Immature natural killer cell (primary cell): ENCODE measurements at regions not wholly inside any gene's neighbourhood (a gene's known extent, or its start where the extent isn't known, plus 50 kb on each side); places are given as distances from the start of the nearest gene placed in this dataset.

Experiments used
- DNase-seq, 3 donors: peaks; one replicate each; pipeline ENCODE4 v3.0.0; 2022; ENCODE audit warnings: mixed read lengths in 1 of 3
- H3K27ac Mint-ChIP-seq, 6 donors: one replicate each; pipeline ENCODE4 v1.8.0; 2020; ENCODE audit warnings: mixed read lengths in 6 of 6, mild to moderate bottlenecking in 5 of 6, inconsistent platforms in 4 of 6, moderate library complexity in 3 of 6
- H3K27me3 Mint-ChIP-seq, 3 donors: one replicate each; pipeline ENCODE4 v1.8.0; 2020 to 2021; ENCODE audit warnings: low read depth in 3 of 3, mild to moderate bottlenecking in 3 of 3, mixed read lengths in 3 of 3, moderate library complexity in 3 of 3, inconsistent platforms in 1 of 3
- H3K36me3 Mint-ChIP-seq, 3 donors: one replicate each; pipeline ENCODE4 v1.8.0; 2020; ENCODE audit warnings: mixed read lengths in 3 of 3, inconsistent platforms in 2 of 3, mild to moderate bottlenecking in 2 of 3
- H3K4me1 Mint-ChIP-seq, 2 donors: one replicate each; pipeline ENCODE4 v1.8.0; 2020; ENCODE audit warnings: inconsistent platforms in 2 of 2, mild to moderate bottlenecking in 2 of 2, mixed read lengths in 2 of 2, moderate library complexity in 1 of 2
- H3K4me3 Mint-ChIP-seq, 5 donors: one replicate each; pipeline ENCODE4 v1.8.0; 2020; ENCODE audit warnings: mild to moderate bottlenecking in 5 of 5, mixed read lengths in 5 of 5, inconsistent platforms in 3 of 5, moderate library complexity in 3 of 5
- H3K9me3 Mint-ChIP-seq, 6 donors: one replicate each; pipeline ENCODE4 v1.8.0; 2020; ENCODE audit warnings: mild to moderate bottlenecking in 6 of 6, mixed read lengths in 6 of 6, inconsistent platforms in 4 of 6, moderate library complexity in 3 of 6

DNA sequence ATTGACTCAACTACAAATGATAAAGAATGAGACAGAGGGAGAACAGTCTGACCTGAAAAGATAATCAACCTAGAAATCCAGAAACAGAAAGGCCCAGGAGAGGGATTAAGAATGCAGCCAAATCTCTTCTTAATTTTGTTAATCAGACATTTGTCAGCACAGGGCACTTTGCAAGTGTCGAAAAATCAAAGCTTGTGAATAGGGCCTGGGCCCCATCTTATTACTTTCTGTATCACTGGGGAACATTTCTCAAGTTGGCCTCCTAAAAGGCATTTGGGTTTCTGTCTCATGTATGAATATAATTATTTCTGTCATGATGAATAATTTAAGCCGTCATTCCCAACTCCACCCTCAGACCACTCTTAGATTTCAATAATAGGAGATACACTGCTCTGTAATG is 308.4 kb upstream of the PRKCQ start:
- no peaks in the 10 kb centered on the region for H3K9me3 Mint-ChIP-seq
- no peaks in the 10 kb centered on the region for H3K36me3 Mint-ChIP-seq
- peaks cover 1 to 4% (median 2%) of the 10 kb centered on the region in 3 donors for H3K27me3 Mint-ChIP-seq
- H3K4me3 Mint-ChIP-seq: no peak overlapping the region
- peaks cover 6 to 8% of the 10 kb centered on the region in 2 donors for H3K4me1 Mint-ChIP-seq
- no peak for DNase-seq
- no peak overlapping the region for H3K27ac Mint-ChIP-seq

DNA sequence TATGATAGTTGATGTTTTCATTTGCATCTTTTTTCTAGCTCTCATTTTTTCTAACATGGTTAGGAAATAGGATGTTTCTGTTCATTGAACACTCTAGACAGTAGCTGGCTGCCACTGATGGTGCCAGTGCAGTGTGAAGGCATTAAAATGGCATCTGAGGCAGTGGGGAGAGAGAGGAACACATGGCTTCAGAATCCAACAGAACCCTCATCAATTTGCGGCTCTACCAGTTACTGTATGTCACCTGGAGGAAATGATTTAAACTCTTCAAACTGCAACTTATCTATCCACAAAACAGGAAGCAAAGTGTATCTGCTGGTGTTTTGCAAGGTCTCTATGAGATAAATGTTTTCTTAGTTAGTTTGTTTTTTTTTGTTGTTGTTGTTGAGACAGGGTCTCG is 305.2 kb upstream of the PRKCQ start:
- Mint-ChIP-seq H3K4me1 (peaks cover 6 to 8% of the 10 kb centered on the region in 2 donors), H3K27ac (no peak overlapping the region), H3K9me3 (no peaks in the 10 kb centered on the region), H3K4me3 (no peak overlapping the region), H3K36me3 (no peaks in the 10 kb centered on the region), H3K27me3 (peaks cover 0 to 2% (median 0%) of the 10 kb centered on the region in 3 donors)
- DNase-seq: no peak

DNA sequence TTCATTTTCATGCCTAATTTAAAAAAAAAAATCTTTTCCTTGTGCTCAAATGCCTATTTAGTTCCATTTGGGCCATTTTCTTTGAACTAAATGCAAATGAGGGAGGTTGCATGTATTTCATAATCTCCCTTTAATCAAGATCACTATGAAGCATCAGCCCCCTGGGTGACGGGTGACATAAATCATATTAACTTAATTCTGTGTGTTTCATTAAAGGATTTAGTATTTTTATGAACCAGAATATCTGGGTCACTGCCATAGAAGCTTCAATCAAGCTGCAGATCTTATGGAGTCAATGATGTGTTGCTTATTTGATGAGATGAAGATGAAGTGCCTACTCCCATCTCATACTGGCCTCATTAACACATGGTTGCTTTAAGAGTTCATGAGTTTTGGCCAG is 301.9 kb upstream of the PRKCQ start:
- Mint-ChIP-seq H3K9me3 (no peaks in the 10 kb centered on the region), H3K36me3 (no peaks in the 10 kb centered on the region), H3K27me3 (peaks cover 0 to 10% (median 0%) of the 10 kb centered on the region in 3 donors), H3K4me3 (no peak overlapping the region), H3K4me1 (peaks cover 6 to 8% of the 10 kb centered on the region in 2 donors), H3K27ac (no peak overlapping the region)
- no peak for DNase-seq

DNA sequence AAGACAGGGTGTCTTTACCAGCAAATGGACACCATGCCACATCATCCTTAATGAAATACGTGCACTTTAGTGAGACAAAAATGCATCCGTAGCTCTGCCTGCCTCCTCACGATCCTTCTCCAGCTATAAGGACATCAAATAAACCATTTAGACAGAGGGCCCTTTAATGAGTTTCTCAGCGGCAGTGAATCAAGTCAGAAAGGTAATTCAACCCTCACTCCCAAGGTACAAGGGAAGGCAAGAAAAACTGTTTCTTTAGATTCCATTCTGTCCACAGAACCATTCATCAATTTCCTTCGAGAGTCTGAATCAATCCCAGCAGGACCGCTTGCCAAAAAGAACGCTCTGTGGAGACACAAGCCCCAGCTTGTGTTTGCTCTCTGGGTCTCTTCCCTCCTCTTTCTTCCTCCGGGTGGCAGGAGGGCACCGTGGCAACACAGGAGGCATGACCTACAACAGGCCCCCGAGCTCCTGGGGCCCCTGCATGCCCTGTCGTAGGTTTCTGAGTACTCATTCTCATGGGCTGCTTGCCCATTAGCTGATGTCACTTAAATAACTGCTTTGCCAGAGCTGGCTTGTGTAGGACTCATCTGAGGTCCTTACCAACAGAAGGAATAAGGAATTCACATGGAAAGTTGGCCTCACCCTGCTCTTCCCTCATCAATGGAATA is 297.8 kb upstream of the PRKCQ start:
- Mint-ChIP-seq H3K36me3 (no peaks in the 10 kb centered on the region), H3K27ac (no peak overlapping the region), H3K4me3 (no peak overlapping the region), H3K9me3 (no peaks in the 10 kb centered on the region), H3K27me3 (peaks cover 0 to 13% (median 0%) of the 10 kb centered on the region in 3 donors), H3K4me1 (no peaks in the 10 kb centered on the region)
- no peak for DNase-seq

DNA sequence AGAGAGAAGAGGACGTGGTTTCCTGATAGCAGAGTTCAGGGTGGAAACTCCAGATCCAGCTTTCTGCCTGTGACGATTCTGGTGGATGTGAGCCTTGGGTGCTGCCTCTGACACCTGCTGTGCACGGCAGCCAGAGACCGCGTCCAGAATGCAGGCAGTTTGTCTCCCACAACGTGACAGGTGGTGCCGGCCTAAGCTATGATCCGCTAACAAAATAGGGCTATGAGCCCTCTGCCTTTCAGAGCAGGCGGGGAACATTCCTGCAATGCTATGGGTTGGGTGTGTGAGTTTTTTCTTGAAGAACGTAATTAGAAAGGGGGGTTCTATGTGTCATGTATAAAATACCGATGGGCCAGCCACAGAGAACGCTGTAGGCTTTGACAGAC is 297.3 kb upstream of the PRKCQ start:
- no peaks in the 10 kb centered on the region for H3K9me3 Mint-ChIP-seq
- DNase-seq: no peak
- no peaks in the 10 kb centered on the region for H3K4me1 Mint-ChIP-seq
- no peaks in the 10 kb centered on the region for H3K36me3 Mint-ChIP-seq
- H3K4me3 Mint-ChIP-seq: no peak overlapping the region
- H3K27ac Mint-ChIP-seq: no peak overlapping the region
- H3K27me3 Mint-ChIP-seq: peaks cover 0 to 13% (median 0%) of the 10 kb centered on the region in 3 donors

DNA sequence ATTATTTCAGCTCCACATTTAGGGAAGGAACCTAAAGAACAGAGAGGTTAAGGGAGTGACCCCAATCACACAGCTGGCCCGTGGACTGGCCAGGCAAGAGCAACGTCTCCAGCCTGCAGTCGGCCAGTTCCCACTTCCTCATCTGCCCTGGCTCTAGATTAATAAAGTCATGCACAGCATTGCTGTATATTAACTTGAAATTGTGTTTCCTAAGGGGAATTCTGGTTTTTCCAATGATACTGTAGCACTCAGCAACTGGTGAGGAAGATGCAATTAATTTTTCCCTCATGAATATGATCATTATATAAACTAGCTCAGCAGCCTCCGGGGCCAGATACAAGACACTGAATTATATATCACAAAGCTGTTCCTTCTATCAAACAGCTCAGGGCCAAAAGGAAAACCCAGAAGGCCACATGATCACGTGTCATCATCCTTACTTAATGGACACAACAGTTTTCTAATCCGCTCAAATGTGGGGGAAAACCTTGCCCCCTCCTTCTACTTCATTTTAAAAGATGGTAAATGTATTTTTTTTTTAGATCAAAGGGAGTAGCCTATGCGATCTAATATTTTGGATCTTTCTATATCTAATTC is 295.3 kb upstream of the PRKCQ start:
- no peak overlapping the region for H3K27ac Mint-ChIP-seq

DNA sequence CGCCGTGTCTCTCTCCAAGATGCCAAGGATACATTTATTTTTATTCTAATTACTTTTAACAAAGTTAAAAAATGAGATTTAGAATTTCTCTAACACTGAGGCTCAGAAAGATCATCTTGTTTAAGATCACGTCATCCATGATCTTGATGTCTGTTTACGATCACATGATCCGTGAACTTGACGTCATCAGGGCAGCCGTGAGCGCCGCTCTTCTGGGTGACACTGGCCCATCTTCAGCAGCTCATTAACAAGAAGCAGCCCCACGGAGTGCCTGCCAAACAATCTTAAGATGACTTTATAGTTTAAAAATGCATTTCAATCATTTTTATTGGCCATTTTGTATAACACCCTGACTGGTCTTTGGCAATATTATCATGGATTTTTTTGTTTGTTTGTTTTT is 291.1 kb upstream of the PRKCQ start:
- no peaks in the 10 kb centered on the region for H3K36me3 Mint-ChIP-seq
- H3K9me3 Mint-ChIP-seq: no peaks in the 10 kb centered on the region
- no peaks in the 10 kb centered on the region for H3K4me1 Mint-ChIP-seq
- H3K27ac Mint-ChIP-seq: no peak overlapping the region
- DNase-seq: no peak
- H3K27me3 Mint-ChIP-seq: peaks cover 1 to 9% (median 1%) of the 10 kb centered on the region in 3 donors
- no peak overlapping the region for H3K4me3 Mint-ChIP-seq

More for the DNA sequence above, 295.3 kb upstream of the PRKCQ start:
- Mint-ChIP-seq H3K4me3 (no peak overlapping the region), H3K9me3 (no peaks in the 10 kb centered on the region), H3K27me3 (peaks cover 0 to 15% (median 0%) of the 10 kb centered on the region in 3 donors), H3K36me3 (no peaks in the 10 kb centered on the region), H3K4me1 (no peaks in the 10 kb centered on the region)
- no peak for DNase-seq

DNA sequence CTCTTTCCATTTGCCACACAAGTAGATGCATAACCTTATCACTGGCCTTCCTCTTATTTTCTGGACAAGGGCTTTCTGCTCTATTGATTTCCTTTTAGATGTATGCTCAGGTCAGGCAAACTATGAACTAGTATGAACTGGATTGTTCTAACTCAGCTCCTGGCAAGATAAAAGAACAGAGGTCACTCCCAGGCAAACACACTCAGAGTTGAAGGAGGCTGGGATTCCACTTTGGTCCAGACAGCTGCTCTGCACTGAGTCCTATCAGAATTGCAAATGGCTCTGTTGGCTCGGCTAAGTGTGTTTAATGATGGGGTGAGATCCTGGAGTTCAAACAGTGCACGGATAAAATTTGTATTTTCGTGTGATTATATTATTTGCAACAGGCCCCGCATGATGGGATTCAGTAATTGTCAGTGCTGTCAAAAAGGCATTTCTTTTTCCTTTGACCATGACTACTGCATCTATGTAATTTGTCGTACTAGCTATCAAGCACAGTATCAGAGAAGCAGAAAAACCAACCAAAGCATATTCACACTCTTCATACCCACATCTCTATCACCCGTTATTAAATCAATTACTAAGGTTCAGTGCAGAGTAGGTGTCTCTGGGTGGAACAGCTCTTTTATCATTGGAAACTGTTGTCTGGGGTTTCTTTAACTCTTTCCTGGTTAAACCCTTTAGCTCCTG is 288.1 kb upstream of the PRKCQ start:
- Mint-ChIP-seq H3K4me1 (no peaks in the 10 kb centered on the region), H3K27me3 (peaks cover 1 to 6% (median 1%) of the 10 kb centered on the region in 3 donors), H3K4me3 (no peak overlapping the region), H3K27ac (no peak overlapping the region), H3K36me3 (no peaks in the 10 kb centered on the region), H3K9me3 (no peaks in the 10 kb centered on the region)
- no peak for DNase-seq

DNA sequence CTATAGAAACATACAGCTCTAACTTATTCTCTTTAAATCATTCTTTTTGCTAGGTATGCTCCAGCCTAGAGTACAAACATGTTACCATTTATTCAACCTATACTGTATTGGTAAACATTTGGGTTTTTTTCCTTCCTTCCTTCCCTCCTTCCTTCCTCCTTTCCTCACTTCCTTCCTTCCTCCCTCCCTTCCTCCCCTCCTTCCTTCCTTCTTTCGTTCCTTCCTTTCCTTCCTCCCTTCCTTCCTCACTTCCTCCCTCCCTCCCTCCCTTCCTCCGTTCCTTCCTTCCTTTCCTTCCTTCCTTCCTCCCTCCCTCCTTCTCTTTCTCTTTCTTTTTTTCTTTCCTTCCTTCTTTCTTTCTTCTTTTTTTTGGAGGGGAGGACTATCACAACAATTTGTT is 286.7 kb upstream of the PRKCQ start:
- no peaks in the 10 kb centered on the region for H3K4me1 Mint-ChIP-seq
- DNase-seq: no peak
- H3K27me3 Mint-ChIP-seq: peaks cover 1 to 9% (median 1%) of the 10 kb centered on the region in 3 donors
- H3K9me3 Mint-ChIP-seq: peaks cover 0 to 3% (median 0%) of the 10 kb centered on the region in 6 donors
- no peak overlapping the region for H3K27ac Mint-ChIP-seq
- H3K36me3 Mint-ChIP-seq: no peaks in the 10 kb centered on the region
- H3K4me3 Mint-ChIP-seq: no peak overlapping the region

DNA sequence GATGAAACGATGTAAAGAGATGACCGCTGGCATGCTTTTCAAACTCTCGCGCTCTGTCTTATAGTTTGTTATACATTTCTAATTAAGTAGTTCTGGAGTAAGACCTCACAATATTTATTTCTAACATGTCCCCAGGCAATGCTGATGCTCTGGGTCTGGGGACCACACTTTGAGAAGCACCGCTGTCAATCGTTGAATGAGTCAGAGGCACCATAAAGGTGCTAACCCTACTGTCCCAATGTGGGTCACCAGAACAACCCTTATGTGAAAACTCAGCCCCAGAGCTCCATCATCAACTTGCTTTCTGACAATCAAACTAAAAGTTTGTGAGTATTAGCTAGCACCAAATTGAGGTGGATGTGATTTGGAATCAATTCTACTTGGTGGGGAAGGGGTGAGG is 284.1 kb upstream of the PRKCQ start:
- Mint-ChIP-seq H3K27me3 (peaks cover 0 to 9% (median 1%) of the 10 kb centered on the region in 3 donors), H3K4me3 (no peak overlapping the region), H3K27ac (no peak overlapping the region), H3K36me3 (no peaks in the 10 kb centered on the region), H3K4me1 (no peaks in the 10 kb centered on the region), H3K9me3 (peaks cover 0 to 3% (median 0%) of the 10 kb centered on the region in 6 donors)
- DNase-seq: no peak

DNA sequence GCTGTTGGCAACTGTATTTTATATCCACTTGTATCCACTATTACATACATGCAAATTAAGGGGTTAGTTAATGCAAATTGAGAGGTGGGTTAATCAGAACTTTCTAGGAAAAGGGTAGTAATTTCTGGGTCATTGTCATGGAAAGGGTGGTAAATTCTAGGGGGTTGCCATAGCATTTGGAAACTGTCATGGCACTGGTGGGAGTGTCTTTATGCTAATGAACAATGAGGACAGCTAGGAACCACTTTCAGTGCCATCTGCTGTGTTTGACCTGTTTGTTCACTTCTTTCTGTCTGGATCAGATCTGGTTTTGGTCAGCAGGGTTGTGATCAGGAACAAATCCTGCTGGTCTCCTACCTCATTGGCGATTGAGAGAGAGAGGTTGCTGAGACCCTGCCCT is 283.3 kb upstream of the PRKCQ start:
- Mint-ChIP-seq H3K4me3 (no peak overlapping the region), H3K27ac (no peak overlapping the region)

DNA sequence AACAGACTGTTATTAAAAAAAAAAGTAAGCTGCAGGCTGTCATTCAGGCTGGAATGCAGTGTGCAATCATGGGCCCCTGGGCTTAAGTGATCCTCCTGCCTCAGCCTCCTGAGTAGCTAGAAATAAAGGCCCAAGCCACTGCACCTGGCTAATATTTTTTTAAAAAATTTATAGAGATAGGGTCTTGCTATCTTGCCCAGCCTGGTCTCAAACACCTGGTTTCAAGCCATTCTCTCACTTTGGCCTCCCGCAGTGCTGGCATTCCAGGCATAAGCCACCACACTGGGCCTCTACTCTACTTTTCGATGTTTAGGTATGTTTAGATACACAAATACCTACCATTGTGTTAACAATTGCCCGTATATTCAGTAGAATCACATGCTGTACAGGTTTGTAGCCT is 270.4 kb upstream of the PRKCQ start:
- no peaks in the 10 kb centered on the region for H3K4me1 Mint-ChIP-seq
- no peak for DNase-seq
- no peaks in the 10 kb centered on the region for H3K36me3 Mint-ChIP-seq
- H3K9me3 Mint-ChIP-seq: no peaks in the 10 kb centered on the region
- H3K27me3 Mint-ChIP-seq: peaks cover 0 to 5% (median 4%) of the 10 kb centered on the region in 3 donors
- H3K27ac Mint-ChIP-seq: no peak overlapping the region
- H3K4me3 Mint-ChIP-seq: no peak overlapping the region

More for the DNA sequence above, 283.3 kb upstream of the PRKCQ start:
- Mint-ChIP-seq H3K4me1 (no peaks in the 10 kb centered on the region), H3K27me3 (peaks cover 0 to 11% (median 1%) of the 10 kb centered on the region in 3 donors), H3K36me3 (no peaks in the 10 kb centered on the region), H3K9me3 (peaks cover 0 to 3% (median 0%) of the 10 kb centered on the region in 6 donors)
- DNase-seq: no peak

DNA sequence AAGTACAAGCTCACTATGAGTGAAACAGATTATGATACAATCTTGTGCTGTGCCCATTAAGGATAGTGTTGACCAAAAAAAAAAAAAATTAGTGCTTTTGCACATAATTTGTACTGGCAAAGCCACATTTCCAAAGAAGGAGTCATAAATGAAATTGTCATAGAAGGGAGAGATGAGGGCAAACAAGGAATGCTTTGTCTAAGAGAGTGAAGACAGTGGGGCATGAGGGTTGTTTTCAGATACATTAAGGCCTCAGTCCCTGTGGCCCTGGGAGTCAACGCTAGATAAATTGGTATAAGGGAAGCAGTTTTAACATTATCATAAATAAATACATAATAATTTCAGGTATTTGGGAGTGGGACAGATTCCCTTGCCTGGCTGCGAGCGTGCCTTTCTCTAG is 267.5 kb upstream of the PRKCQ start:
- Mint-ChIP-seq H3K36me3 (no peaks in the 10 kb centered on the region), H3K9me3 (no peaks in the 10 kb centered on the region), H3K27me3 (peaks cover 0 to 10% (median 1%) of the 10 kb centered on the region in 3 donors), H3K4me1 (peaks cover 0 to 2% of the 10 kb centered on the region in 2 donors), H3K27ac (no peak overlapping the region), H3K4me3 (no peak overlapping the region)
- no peak for DNase-seq

DNA sequence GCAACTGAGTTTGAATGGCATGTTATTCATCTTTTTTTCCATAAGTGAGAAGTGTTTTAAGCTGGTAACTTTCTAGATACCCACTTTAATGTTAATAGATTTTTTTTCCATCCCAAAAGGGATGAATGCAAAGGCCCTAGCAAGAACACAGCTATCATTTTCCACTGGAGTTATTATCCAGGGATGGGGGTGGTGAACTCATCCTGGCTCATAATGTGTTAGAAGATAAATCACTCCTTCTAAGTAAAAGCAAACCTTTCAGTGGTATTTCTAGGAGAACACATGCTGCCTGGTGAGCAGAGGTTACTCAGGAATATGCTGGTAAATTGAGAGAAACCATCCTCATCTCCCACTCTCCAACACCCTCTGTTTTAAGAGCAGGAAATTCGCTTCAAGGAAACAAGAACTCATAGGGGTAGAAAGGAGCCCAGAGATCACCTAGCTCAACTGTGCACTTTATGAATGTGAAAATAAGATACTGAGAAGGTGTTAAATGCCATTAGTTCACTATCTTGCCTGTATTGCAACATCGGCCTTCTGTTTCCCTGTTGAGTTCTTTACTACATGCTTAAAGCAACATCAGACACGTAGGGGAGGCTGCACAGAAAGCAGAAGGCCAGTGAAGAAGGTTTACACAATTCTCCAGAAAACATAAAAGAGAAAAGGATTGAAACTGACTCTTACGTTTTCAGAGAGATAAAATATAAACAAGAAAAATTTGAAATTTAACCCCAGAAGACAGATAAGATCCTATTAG is 264.0 kb upstream of the PRKCQ start:
- Mint-ChIP-seq H3K4me3 (no peak overlapping the region), H3K9me3 (no peaks in the 10 kb centered on the region), H3K4me1 (peaks cover 0 to 2% of the 10 kb centered on the region in 2 donors), H3K36me3 (no peaks in the 10 kb centered on the region), H3K27me3 (peaks cover 0 to 13% (median 2%) of the 10 kb centered on the region in 3 donors), H3K27ac (no peak overlapping the region)
- no peak for DNase-seq
